ENCODE measurements at regions not wholly inside any gene's neighbourhood (a gene's known extent, or its start where the extent isn't known, plus 50 kb on each side); places are given as distances from the start of the nearest gene placed in this dataset.
"Not testable (repeated sequence)": the region's sequence is repeated elsewhere in the genome, so short reads cannot be mapped to it uniquely, and the experiment has no call there.

DNA sequence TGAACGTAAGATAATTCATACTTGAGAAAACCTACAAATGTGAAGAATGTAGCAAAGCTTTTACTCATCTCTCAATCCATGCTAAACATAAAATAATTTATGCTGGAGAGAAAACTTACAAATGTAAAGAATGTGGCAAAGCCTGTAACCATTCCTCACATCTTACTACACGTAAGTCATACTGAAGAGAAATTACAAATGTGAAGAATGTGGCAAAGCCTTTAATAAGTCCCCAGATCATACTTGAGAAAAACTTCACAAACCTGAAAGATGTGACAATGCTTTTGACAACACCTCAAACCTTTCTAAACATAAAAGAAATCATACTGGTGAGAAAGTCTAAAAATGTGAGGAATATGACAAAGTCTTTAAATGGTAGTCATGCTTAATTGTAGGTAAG lies 89.4 kb downstream of the ZNF675 start:
- Mint-ChIP-seq H3K27me3 (no peaks in the 10 kb centered on the region), H3K27ac (no peak overlapping the region), H3K4me3 (no peak overlapping the region), H3K9me3 (peaks cover 14% of the 10 kb centered on the region), H3K4me1 (no peaks in the 10 kb centered on the region), H3K36me3 (ENCODE audit: low read depth) (no peaks in the 10 kb centered on the region)
- DNase-seq, result no peak
- ChIA-PET POLR2A (no interaction called here), CTCF (no interaction called here)

DNA sequence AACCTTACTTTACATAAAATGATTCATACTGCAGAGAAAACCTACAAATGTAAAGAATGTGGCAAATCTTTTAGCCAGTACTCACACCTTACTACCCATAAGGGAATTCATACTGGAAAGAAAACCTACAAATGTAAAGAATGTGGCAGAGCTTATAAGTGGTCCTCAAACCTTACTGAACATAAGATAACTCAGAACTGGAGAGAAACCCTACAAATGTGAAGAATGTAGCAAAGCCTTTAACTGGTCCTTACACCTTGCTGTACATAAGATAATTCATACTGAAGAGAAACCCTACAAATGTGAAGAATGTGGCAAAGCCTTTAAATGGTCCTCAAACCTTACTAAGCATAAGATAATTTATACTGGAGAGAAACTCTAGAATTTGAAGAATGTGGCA lies 90.1 kb downstream of the ZNF675 start:
- H3K27me3 Mint-ChIP-seq, result no peaks in the 10 kb centered on the region
- ChIA-PET CTCF (no interaction called here), POLR2A (no interaction called here)
- no peaks in the 10 kb centered on the region for H3K4me1 Mint-ChIP-seq
- peaks cover 17% of the 10 kb centered on the region for H3K9me3 Mint-ChIP-seq
- no peak overlapping the region for H3K4me3 Mint-ChIP-seq
- no peak overlapping the region for H3K27ac Mint-ChIP-seq
- H3K36me3 Mint-ChIP-seq (ENCODE audit: low read depth), result no peaks in the 10 kb centered on the region
- DNase-seq, result no peak

DNA sequence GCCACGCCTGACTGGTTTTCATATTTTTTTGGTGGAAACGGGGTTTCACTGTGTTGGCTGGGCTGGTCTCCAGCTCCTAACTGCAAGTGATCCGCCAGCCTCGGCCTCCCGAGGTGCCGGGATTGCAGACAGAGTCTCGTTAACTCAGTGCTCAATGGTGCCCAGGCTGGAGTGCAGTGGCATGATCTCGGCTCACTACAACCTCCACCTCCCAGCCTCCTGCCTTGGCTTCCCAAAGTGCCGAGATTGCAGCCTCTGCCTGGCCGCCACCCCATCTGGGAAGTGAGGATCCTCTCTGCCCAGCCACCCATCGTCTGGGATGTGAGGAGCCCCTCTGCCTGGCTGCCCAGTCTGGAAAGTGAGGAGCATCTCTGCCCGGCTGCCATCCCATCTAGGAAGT lies 92.7 kb downstream of the ZNF675 start:
- H3K4me3 Mint-ChIP-seq; CTCF ChIA-PET; DNase-seq; H3K27ac Mint-ChIP-seq; H3K36me3 Mint-ChIP-seq (ENCODE audit: low read depth); H3K4me1 Mint-ChIP-seq; H3K27me3 Mint-ChIP-seq; POLR2A ChIA-PET: not testable (repeated sequence)
- H3K9me3 Mint-ChIP-seq, result peaks cover 29% of the 10 kb centered on the region

DNA sequence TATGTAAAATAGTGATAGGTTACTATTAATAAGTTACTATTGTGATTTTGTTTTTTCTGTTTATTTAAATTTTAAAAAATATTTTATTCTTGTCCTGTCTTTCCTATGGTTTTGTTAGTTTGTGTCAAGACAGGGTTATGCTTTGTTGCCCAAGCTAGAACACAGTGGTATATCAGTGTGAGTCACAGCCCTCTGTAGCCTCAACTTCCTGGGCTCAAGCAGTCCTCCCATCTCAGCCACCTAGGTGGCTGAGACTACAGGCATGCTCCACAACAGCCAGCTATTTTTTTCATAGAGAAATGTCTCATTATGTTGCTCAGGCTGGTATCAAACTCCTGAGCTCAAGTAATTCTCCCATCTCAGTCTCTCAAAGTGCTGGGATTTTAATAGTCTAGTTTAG lies 99.5 kb downstream of the ZNF675 start:
- Mint-ChIP-seq H3K4me1 (no peaks in the 10 kb centered on the region), H3K9me3 (peaks cover 22% of the 10 kb centered on the region), H3K27ac (no peak overlapping the region), H3K36me3 (ENCODE audit: low read depth) (no peaks in the 10 kb centered on the region), H3K27me3 (no peaks in the 10 kb centered on the region), H3K4me3 (no peak overlapping the region)
- POLR2A ChIA-PET, result no interaction called here
- CTCF ChIA-PET, result no interaction called here
- DNase-seq, result no peak

DNA sequence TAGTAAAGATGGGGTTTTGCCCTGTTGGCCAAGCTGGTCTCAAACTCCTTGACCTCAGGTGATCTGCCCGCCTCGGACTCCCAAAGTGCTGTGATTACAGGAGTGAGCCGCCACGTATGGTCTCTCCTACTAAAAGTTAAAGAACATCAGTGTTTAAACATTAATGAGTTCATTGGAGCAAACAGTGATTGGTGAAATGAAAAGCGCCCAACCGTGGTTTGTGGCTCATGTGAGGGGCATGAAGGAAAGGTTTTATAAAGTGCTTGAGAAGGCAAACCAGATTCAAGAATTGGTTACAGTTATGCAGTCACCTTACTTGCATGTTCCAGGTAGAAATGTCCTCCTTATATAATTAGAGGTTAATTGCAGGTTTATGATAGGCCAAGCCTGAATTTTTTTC lies 109.5 kb downstream of the ZNF675 start:
- Mint-ChIP-seq H3K27me3 (no peaks in the 10 kb centered on the region), H3K36me3 (ENCODE audit: low read depth) (peaks cover 3% of the 10 kb centered on the region)

DNA sequence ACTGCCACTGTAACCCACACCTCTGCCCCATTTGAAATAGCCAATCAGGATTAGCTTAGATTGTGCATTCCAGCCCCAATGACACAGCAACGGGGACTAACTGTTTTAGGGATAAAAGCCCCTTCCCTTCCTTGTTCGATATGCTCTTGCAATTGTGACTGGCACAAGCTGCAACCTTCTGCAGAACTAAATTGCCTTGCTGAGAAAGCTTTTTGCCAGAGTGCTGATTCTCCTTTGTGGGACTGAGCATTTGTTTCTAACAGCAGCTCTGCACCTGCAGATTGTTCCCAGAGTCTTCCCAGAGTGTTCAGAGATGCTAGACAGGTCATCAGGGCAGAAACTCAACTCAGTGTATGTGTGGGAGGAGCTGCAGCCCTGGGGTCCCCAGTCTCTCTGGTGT lies 115.8 kb downstream of the ZNF675 start:
- CTCF ChIA-PET, result no interaction called here
- no peak overlapping the region for H3K4me3 Mint-ChIP-seq
- H3K4me1 Mint-ChIP-seq, result no peaks in the 10 kb centered on the region
- no peak overlapping the region for H3K27ac Mint-ChIP-seq
- POLR2A ChIA-PET, result no interaction called here
- H3K36me3 Mint-ChIP-seq (ENCODE audit: low read depth), result peaks cover 3% of the 10 kb centered on the region
- DNase-seq, result no peak
- H3K9me3 Mint-ChIP-seq, result peaks cover 45% of the 10 kb centered on the region
- H3K27me3 Mint-ChIP-seq, result no peaks in the 10 kb centered on the region

More for the DNA sequence above, 109.5 kb downstream of the ZNF675 start:
- Mint-ChIP-seq H3K27ac (no peak overlapping the region), H3K4me1 (no peaks in the 10 kb centered on the region), H3K9me3 (peaks cover 44% of the 10 kb centered on the region), H3K4me3 (no peak overlapping the region)
- POLR2A ChIA-PET, result no interaction called here
- CTCF ChIA-PET, result no interaction called here
- DNase-seq, result no peak

DNA sequence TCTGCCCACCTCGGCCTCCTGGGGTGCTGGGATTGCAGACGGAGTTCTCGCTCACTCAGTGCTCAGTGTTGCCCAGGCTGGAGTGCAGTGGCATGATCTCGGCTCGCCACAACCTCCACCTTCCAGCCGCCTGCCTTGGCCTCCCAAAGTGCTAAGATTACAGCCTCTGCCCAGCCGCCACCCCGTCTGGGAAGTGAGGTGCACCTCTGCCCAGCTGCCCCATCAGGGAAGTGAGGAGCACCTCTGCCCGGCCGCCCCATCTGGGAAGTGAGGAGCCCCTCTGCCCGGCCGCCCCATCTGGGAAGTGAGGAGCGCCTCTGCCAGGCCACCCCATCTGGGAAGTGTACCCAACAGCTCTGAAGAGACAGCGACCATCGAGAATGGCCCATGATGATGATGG lies 118.9 kb downstream of the ZNF675 start:
- H3K27me3 Mint-ChIP-seq; H3K4me3 Mint-ChIP-seq; H3K27ac Mint-ChIP-seq; H3K36me3 Mint-ChIP-seq (ENCODE audit: low read depth); DNase-seq; POLR2A ChIA-PET; H3K4me1 Mint-ChIP-seq; CTCF ChIA-PET: not testable (repeated sequence)
- H3K9me3 Mint-ChIP-seq, result peaks cover 48% of the 10 kb centered on the region

DNA sequence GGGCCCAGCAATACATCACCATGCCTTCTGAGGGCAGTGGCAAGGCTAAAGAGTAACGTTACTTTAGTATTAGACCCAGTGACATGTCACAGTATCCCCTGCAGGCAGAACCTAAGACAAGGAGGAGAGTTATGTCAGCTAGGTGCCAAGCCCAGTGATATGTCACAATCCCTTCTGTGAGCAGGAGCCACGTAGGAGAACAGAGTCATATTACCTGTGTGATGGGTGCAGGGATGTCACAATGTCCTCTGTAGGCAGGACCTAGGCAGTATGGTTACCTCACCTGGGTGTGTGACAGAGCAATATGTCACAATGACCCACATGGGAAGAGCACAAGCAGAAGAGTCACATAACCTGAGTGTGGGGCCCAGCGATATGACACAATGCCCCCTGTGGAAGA lies 121.8 kb downstream of the ZNF675 start:
- H3K27ac Mint-ChIP-seq, result no peak overlapping the region

DNA sequence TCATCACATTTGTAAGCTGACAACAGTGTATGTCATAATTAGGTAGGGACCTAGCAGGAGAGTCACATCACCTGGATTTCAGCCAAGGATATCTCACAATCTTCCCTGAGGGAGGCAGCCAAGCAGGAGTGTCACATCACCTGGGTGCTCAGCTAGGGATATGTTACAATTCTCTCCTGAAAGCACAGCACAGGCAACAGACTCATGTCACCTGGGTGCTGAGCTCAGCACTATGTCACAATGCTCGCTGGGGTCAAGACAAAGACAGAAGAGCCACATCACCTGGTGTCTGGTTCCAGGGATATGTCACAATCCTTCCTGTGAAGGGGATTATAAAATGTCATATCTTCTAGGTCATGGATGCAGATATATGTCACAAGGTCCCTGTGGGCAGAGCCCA lies 123.7 kb downstream of the ZNF675 start:
- Mint-ChIP-seq H3K9me3 (peaks cover 47% of the 10 kb centered on the region), H3K27ac (no peak overlapping the region), H3K27me3 (no peaks in the 10 kb centered on the region), H3K4me1 (no peaks in the 10 kb centered on the region), H3K36me3 (ENCODE audit: low read depth) (no peaks in the 10 kb centered on the region), H3K4me3 (no peak overlapping the region)
- no peak for DNase-seq
- CTCF ChIA-PET, result no interaction called here
- POLR2A ChIA-PET, result no interaction called here

More for the DNA sequence above, 121.8 kb downstream of the ZNF675 start:
- H3K36me3 Mint-ChIP-seq (ENCODE audit: low read depth), result no peaks in the 10 kb centered on the region
- H3K4me3 Mint-ChIP-seq, result no peak overlapping the region
- no peaks in the 10 kb centered on the region for H3K27me3 Mint-ChIP-seq
- H3K9me3 Mint-ChIP-seq, result peaks cover 40% of the 10 kb centered on the region
- DNase-seq, result no peak
- H3K4me1 Mint-ChIP-seq, result no peaks in the 10 kb centered on the region
- ChIA-PET POLR2A (no interaction called here), CTCF (no interaction called here)

DNA sequence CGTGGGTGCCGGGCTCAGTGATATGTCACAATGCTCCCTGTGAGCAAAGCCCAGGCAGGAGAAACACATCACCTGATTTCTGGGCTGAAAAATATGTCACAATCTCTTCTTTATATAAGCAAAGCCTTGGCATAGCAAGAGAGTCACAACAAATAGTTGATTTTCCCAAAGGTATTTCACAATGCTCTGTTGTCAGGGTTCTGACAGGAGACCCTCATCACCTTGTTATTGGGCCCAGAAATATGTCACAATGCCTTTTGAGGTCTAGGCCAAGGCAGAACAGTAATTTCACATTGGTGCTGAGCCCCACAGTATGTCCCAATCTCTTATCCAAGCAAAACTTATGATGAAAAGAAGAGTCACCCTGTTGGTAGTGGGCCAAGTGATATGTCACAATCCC lies 125.7 kb downstream of the ZNF675 start:
- no peaks in the 10 kb centered on the region for H3K4me1 Mint-ChIP-seq
- no peaks in the 10 kb centered on the region for H3K27me3 Mint-ChIP-seq
- POLR2A ChIA-PET, result no interaction called here
- no peak for DNase-seq
- H3K36me3 Mint-ChIP-seq (ENCODE audit: low read depth), result no peaks in the 10 kb centered on the region
- no peak overlapping the region for H3K4me3 Mint-ChIP-seq
- CTCF ChIA-PET, result no interaction called here
- H3K9me3 Mint-ChIP-seq, result peaks cover 41% of the 10 kb centered on the region
- H3K27ac Mint-ChIP-seq, result no peak overlapping the region

DNA sequence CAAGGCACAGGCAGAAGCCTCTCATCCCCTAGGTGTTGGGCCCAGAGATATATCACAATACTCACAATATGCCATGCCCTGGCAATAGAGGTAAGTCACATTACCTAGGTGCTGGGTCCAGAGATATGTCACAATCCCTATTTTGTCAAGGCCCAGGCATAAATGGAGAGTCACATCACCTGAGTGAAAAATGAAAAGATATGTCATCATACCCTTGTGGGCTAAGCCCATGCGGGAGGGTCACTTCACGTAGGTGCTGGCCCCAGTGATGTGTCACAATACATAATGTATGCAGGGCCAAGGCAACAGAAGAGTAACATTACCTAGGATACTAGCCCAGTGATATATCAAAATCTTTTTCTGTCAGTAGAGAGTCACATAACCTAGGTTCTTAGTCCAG lies 127.0 kb downstream of the ZNF675 start:
- no peak overlapping the region for H3K4me3 Mint-ChIP-seq
- DNase-seq, result no peak
- ChIA-PET POLR2A (no interaction called here), CTCF (no interaction called here)
- no peaks in the 10 kb centered on the region for H3K4me1 Mint-ChIP-seq
- no peak overlapping the region for H3K27ac Mint-ChIP-seq
- H3K36me3 Mint-ChIP-seq (ENCODE audit: low read depth), result no peaks in the 10 kb centered on the region
- no peaks in the 10 kb centered on the region for H3K27me3 Mint-ChIP-seq
- H3K9me3 Mint-ChIP-seq, result peaks cover 35% of the 10 kb centered on the region

DNA sequence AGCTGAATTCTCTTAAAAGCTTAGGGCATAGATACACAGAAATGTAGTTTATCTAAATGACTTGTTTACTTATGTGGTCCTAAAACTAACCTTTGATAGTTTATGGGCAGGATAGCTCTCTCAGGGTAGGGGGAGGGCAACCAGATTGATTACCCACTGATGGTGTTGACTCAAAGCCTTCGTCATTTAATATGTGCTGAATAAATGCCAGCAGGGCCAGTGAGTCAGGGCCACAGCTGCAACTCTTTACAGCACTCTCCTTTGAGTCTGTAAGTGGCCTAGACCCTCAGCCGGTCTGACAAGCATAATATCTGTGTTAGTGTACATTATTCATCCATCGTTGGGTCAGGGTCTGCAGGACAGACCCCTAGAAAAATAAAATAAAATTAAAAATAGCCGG lies 128.5 kb downstream of the ZNF675 start:
- DNase-seq, result no peak
- ChIA-PET POLR2A (no interaction called here), CTCF (no interaction called here)
- H3K27me3 Mint-ChIP-seq, result no peaks in the 10 kb centered on the region
- H3K9me3 Mint-ChIP-seq, result peaks cover 27% of the 10 kb centered on the region
- no peak overlapping the region for H3K4me3 Mint-ChIP-seq
- H3K27ac Mint-ChIP-seq, result no peak overlapping the region
- no peaks in the 10 kb centered on the region for H3K4me1 Mint-ChIP-seq
- no peaks in the 10 kb centered on the region for H3K36me3 Mint-ChIP-seq (ENCODE audit: low read depth)

DNA sequence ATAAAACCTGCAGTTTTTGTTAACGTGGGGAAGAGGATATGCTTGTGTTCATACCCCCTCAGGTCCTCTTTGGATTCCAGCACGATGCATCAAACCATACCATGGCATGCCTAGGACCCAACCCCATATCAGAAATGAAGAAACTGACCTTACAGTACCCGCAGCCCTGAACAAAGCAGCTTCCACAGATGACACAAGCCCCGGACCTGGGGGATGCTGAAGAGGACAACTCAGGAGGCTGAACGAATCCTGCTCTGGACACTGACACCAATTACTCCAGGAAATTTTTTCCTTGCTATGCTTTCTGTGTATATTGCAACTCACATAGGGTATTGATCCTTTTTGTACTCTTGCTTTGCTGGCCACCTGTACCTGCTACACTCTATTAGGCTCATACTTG lies 129.6 kb downstream of the ZNF675 start:
- ChIA-PET POLR2A (no interaction called here), CTCF (no interaction called here)
- no peaks in the 10 kb centered on the region for H3K4me1 Mint-ChIP-seq
- H3K27ac Mint-ChIP-seq, result no peak overlapping the region
- H3K36me3 Mint-ChIP-seq (ENCODE audit: low read depth), result no peaks in the 10 kb centered on the region
- H3K9me3 Mint-ChIP-seq, result peaks cover 17% of the 10 kb centered on the region
- H3K4me3 Mint-ChIP-seq, result no peak overlapping the region
- DNase-seq, result no peak
- H3K27me3 Mint-ChIP-seq, result no peaks in the 10 kb centered on the region

DNA sequence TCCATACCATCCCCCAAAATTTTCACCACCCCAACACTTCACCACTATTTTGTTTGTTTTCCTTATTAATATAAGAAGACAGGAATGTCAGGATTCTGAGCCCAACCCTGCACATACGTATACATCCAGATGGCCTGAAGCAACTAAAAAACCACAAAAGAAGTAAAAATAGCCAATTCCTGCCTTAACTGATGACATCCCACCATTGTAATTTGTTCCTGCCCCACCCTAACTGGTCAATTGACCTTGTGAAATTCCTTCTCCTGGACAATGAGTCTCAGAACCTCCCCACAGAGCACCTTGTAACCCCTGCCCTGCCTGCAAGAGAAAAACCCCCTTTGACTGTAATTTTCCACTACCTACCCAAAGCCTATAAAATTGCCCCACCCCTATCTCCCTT lies 132.5 kb downstream of the ZNF675 start:
- no peak overlapping the region for H3K27ac Mint-ChIP-seq
- no peaks in the 10 kb centered on the region for H3K4me1 Mint-ChIP-seq
- ChIA-PET CTCF (no interaction called here), POLR2A (no interaction called here)
- no peak overlapping the region for H3K4me3 Mint-ChIP-seq
- H3K36me3 Mint-ChIP-seq (ENCODE audit: low read depth), result no peaks in the 10 kb centered on the region
- no peaks in the 10 kb centered on the region for H3K27me3 Mint-ChIP-seq
- peaks cover 22% of the 10 kb centered on the region for H3K9me3 Mint-ChIP-seq
- no peak for DNase-seq

DNA sequence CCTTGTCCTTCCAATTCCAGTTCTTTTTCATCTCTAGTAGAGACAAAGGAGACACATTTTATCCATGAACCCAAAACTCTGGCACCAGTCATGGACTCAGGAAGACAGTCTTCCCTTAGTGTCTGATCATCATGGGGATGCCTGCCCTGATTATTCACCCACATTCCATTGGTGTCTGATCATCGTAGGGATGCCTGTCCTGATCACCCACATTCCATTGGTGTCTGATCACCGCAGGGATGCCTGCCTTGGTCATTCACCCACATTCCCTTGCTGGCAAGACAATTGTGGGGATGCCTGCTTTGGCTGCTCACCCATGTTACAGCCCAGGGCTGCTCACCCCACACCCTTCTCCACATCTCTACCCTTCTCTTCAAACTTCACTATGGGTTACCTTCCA lies 136.9 kb downstream of the ZNF675 start:
- H3K4me3 Mint-ChIP-seq; H3K27me3 Mint-ChIP-seq; H3K36me3 Mint-ChIP-seq (ENCODE audit: low read depth); H3K27ac Mint-ChIP-seq; H3K4me1 Mint-ChIP-seq; DNase-seq; POLR2A ChIA-PET; CTCF ChIA-PET: not testable (repeated sequence)
- peaks cover 21% of the 10 kb centered on the region for H3K9me3 Mint-ChIP-seq

Data from activated CD4-positive, alpha-beta memory T cell treated with anti-CD3 and anti-CD28 coated beads, Interleukin-2, amount 10 ng/mL, durations not matched to agents 7 days and 5 days (primary cell).